ENCODE measurements at regions not wholly inside any gene's neighbourhood (a gene's known extent, or its start where the extent isn't known, plus 50 kb on each side); places are given as distances from the start of the nearest gene placed in this dataset.

- Histone ChIP-seq H3K9me3 (ENCODE audit: low read length) (peaks cover 3% of the 10 kb centered on the region), H3K27me3 (ENCODE audit: control insufficient read depth in 1 of 2, insufficient read depth in 2 of 2, low read length in 2 of 2) (no peaks in the 10 kb centered on the region), H3K4me3 (ENCODE audit: low read depth in 1 of 2, low read length in 2 of 2) (no peak overlapping the region), H3K4me1 (ENCODE audit: insufficient read depth, low read length) (no peaks in the 10 kb centered on the region), H3K27ac (ENCODE audit: low read depth, low read length) (no peak overlapping the region), H3K36me3 (ENCODE audit: insufficient read depth, low read length) (no peaks in the 10 kb centered on the region), H3K9ac (ENCODE audit: low read length) (no peak overlapping the region)
Observed at GRCh38 chr2:163475815-163476214, 260.0 kb downstream of the FIGN start.

GRCh38 chr2:163474889-163475288 is 260.9 kb downstream of the FIGN start:
- Histone ChIP-seq H3K27me3 (ENCODE audit: control insufficient read depth in 1 of 2, insufficient read depth in 2 of 2, low read length in 2 of 2) (no peaks in the 10 kb centered on the region), H3K36me3 (ENCODE audit: insufficient read depth, low read length) (no peaks in the 10 kb centered on the region), H3K9ac (ENCODE audit: low read length) (no peak overlapping the region), H3K4me1 (ENCODE audit: insufficient read depth, low read length) (no peaks in the 10 kb centered on the region), H3K9me3 (ENCODE audit: low read length) (peaks cover 3% of the 10 kb centered on the region), H3K27ac (ENCODE audit: low read depth, low read length) (no peak overlapping the region), H3K4me3 (ENCODE audit: low read depth in 1 of 2, low read length in 2 of 2) (no peak overlapping the region)

- no peak overlapping the region for H3K9ac ChIP-seq (ENCODE audit: low read length)
- no peaks in the 10 kb centered on the region for H3K4me1 ChIP-seq (ENCODE audit: insufficient read depth, low read length)
- H3K27ac ChIP-seq (ENCODE audit: low read depth, low read length), result no peak overlapping the region
- H3K9me3 ChIP-seq (ENCODE audit: low read length), result peaks cover 3% of the 10 kb centered on the region
- H3K4me3 ChIP-seq (ENCODE audit: low read depth in 1 of 2, low read length in 2 of 2), result no peak overlapping the region
- no peaks in the 10 kb centered on the region for H3K36me3 ChIP-seq (ENCODE audit: insufficient read depth, low read length)
- no peaks in the 10 kb centered on the region for H3K27me3 ChIP-seq (ENCODE audit: control insufficient read depth in 1 of 2, insufficient read depth in 2 of 2, low read length in 2 of 2)
Observed at GRCh38 chr2:163474319-163474744, 261.5 kb downstream of the FIGN start.

GRCh38 chr2:163471947-163472346 is 263.9 kb downstream of the FIGN start:
- no peaks in the 10 kb centered on the region for H3K9me3 ChIP-seq (ENCODE audit: low read length)
- H3K27me3 ChIP-seq (ENCODE audit: control insufficient read depth in 1 of 2, insufficient read depth in 2 of 2, low read length in 2 of 2), result no peaks in the 10 kb centered on the region
- H3K4me1 ChIP-seq (ENCODE audit: insufficient read depth, low read length), result no peaks in the 10 kb centered on the region
- no peaks in the 10 kb centered on the region for H3K36me3 ChIP-seq (ENCODE audit: insufficient read depth, low read length)
- H3K9ac ChIP-seq (ENCODE audit: low read length), result no peak overlapping the region
- H3K4me3 ChIP-seq (ENCODE audit: low read depth in 1 of 2, low read length in 2 of 2), result no peak overlapping the region
- no peak overlapping the region for H3K27ac ChIP-seq (ENCODE audit: low read depth, low read length)

- no peaks in the 10 kb centered on the region for H3K4me1 ChIP-seq (ENCODE audit: insufficient read depth, low read length)
- no peaks in the 10 kb centered on the region for H3K36me3 ChIP-seq (ENCODE audit: insufficient read depth, low read length)
- H3K27ac ChIP-seq (ENCODE audit: low read depth, low read length), result no peak overlapping the region
- H3K9ac ChIP-seq (ENCODE audit: low read length), result no peak overlapping the region
- H3K4me3 ChIP-seq (ENCODE audit: low read depth in 1 of 2, low read length in 2 of 2), result no peak overlapping the region
- H3K27me3 ChIP-seq (ENCODE audit: control insufficient read depth in 1 of 2, insufficient read depth in 2 of 2, low read length in 2 of 2), result no peaks in the 10 kb centered on the region
- H3K9me3 ChIP-seq (ENCODE audit: low read length), result no peaks in the 10 kb centered on the region
Observed at GRCh38 chr2:163469561-163469962, 266.2 kb downstream of the FIGN start.

GRCh38 chr2:163467251-163467630 is 268.6 kb downstream of the FIGN start:
- Histone ChIP-seq H3K27me3 (ENCODE audit: control insufficient read depth in 1 of 2, insufficient read depth in 2 of 2, low read length in 2 of 2) (no peaks in the 10 kb centered on the region), H3K4me1 (ENCODE audit: insufficient read depth, low read length) (no peaks in the 10 kb centered on the region), H3K36me3 (ENCODE audit: insufficient read depth, low read length) (no peaks in the 10 kb centered on the region), H3K4me3 (ENCODE audit: low read depth in 1 of 2, low read length in 2 of 2) (no peak overlapping the region), H3K9me3 (ENCODE audit: low read length) (no peaks in the 10 kb centered on the region), H3K27ac (ENCODE audit: low read depth, low read length) (no peak overlapping the region), H3K9ac (ENCODE audit: low read length) (no peak overlapping the region)

- Histone ChIP-seq H3K4me3 (ENCODE audit: low read depth in 1 of 2, low read length in 2 of 2) (no peak overlapping the region), H3K27me3 (ENCODE audit: control insufficient read depth in 1 of 2, insufficient read depth in 2 of 2, low read length in 2 of 2) (no peaks in the 10 kb centered on the region), H3K27ac (ENCODE audit: low read depth, low read length) (no peak overlapping the region), H3K9ac (ENCODE audit: low read length) (no peak overlapping the region), H3K4me1 (ENCODE audit: insufficient read depth, low read length) (no peaks in the 10 kb centered on the region), H3K9me3 (ENCODE audit: low read length) (no peaks in the 10 kb centered on the region), H3K36me3 (ENCODE audit: insufficient read depth, low read length) (no peaks in the 10 kb centered on the region)
Observed at GRCh38 chr2:163466331-163467250, 269.2 kb downstream of the FIGN start.

GRCh38 chr2:163465440-163465839 is 270.4 kb downstream of the FIGN start:
- Histone ChIP-seq H3K4me1 (ENCODE audit: insufficient read depth, low read length) (no peaks in the 10 kb centered on the region), H3K36me3 (ENCODE audit: insufficient read depth, low read length) (no peaks in the 10 kb centered on the region), H3K9me3 (ENCODE audit: low read length) (no peaks in the 10 kb centered on the region), H3K9ac (ENCODE audit: low read length) (no peak overlapping the region), H3K27ac (ENCODE audit: low read depth, low read length) (no peak overlapping the region), H3K27me3 (ENCODE audit: control insufficient read depth in 1 of 2, insufficient read depth in 2 of 2, low read length in 2 of 2) (no peaks in the 10 kb centered on the region), H3K4me3 (ENCODE audit: low read depth in 1 of 2, low read length in 2 of 2) (no peak overlapping the region)

GRCh38 chr2:163463411-163463810 is 272.4 kb downstream of the FIGN start:
- Histone ChIP-seq H3K27ac (ENCODE audit: low read depth, low read length) (no peak overlapping the region), H3K4me3 (ENCODE audit: low read depth in 1 of 2, low read length in 2 of 2) (no peak overlapping the region), H3K36me3 (ENCODE audit: insufficient read depth, low read length) (no peaks in the 10 kb centered on the region), H3K9me3 (ENCODE audit: low read length) (no peaks in the 10 kb centered on the region), H3K4me1 (ENCODE audit: insufficient read depth, low read length) (no peaks in the 10 kb centered on the region), H3K27me3 (ENCODE audit: control insufficient read depth in 1 of 2, insufficient read depth in 2 of 2, low read length in 2 of 2) (no peaks in the 10 kb centered on the region), H3K9ac (ENCODE audit: low read length) (no peak overlapping the region)

- Histone ChIP-seq H3K36me3 (ENCODE audit: insufficient read depth, low read length) (no peaks in the 10 kb centered on the region), H3K4me1 (ENCODE audit: insufficient read depth, low read length) (no peaks in the 10 kb centered on the region), H3K4me3 (ENCODE audit: low read depth in 1 of 2, low read length in 2 of 2) (no peak overlapping the region)
Observed at GRCh38 chr2:163462993-163463392, 272.8 kb downstream of the FIGN start.

GRCh38 chr2:163459986-163460385 is 275.8 kb downstream of the FIGN start:
- H3K4me1 ChIP-seq (ENCODE audit: insufficient read depth, low read length), result no peaks in the 10 kb centered on the region
- H3K27me3 ChIP-seq (ENCODE audit: control insufficient read depth in 1 of 2, insufficient read depth in 2 of 2, low read length in 2 of 2), result no peaks in the 10 kb centered on the region
- H3K9ac ChIP-seq (ENCODE audit: low read length), result no peak overlapping the region
- no peak overlapping the region for H3K27ac ChIP-seq (ENCODE audit: low read depth, low read length)
- no peaks in the 10 kb centered on the region for H3K36me3 ChIP-seq (ENCODE audit: insufficient read depth, low read length)
- no peaks in the 10 kb centered on the region for H3K9me3 ChIP-seq (ENCODE audit: low read length)
- no peak overlapping the region for H3K4me3 ChIP-seq (ENCODE audit: low read depth in 1 of 2, low read length in 2 of 2)

More at GRCh38 chr2:163462993-163463392, 272.8 kb downstream of the FIGN start:
- Histone ChIP-seq H3K27ac (ENCODE audit: low read depth, low read length) (no peak overlapping the region), H3K27me3 (ENCODE audit: control insufficient read depth in 1 of 2, insufficient read depth in 2 of 2, low read length in 2 of 2) (no peaks in the 10 kb centered on the region), H3K9me3 (ENCODE audit: low read length) (no peaks in the 10 kb centered on the region), H3K9ac (ENCODE audit: low read length) (no peak overlapping the region)

All from muscle layer of colon (tissue), 2 donors.